ENCODE measurements at regions not wholly inside any gene's neighbourhood (a gene's known extent, or its start where the extent isn't known, plus 50 kb on each side); places are given as distances from the start of the nearest gene placed in this dataset.

GRCh38 chr2:74070991-74071390 is 76.7 kb downstream of the BOLA3 start:
- TF ChIP-seq CTCF (IDR thresholded peaks at IDR 0.05; ENCODE audit: poor library complexity) = no peak
- TF ChIP-seq EZH2phosphoT487 (IDR thresholded peaks at IDR 0.05; ENCODE audit: low read depth, severe bottlenecking, unreplicated experiment) = no peak

Data from hepatocyte (in vitro differentiated cells).